ENCODE measurements at regions not wholly inside any gene's neighbourhood (a gene's known extent, or its start where the extent isn't known, plus 50 kb on each side); places are given as distances from the start of the nearest gene placed in this dataset.

DNA sequence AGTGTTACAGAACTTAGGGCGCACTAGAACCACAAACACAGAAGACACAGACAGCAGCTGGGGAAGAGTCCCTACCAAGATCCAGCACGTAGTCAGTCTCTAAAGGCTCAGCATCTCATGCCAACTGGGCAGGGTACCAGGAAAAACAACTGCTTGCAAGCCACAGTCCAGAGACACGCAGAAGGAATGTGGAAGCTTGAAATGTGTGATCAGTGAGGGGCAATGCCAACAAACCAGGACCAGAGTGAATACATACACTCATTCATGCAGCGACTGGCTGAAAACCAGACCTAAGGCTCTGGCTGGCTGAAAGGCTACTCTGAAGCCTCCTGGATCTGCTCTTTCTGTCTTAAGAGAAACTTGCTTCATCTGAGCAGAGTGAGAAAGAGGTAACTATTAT is 1484.8 kb downstream of the EFNB2 start:
- H3K4me3 ChIP-seq (ENCODE audit: low read length), result no peak overlapping the region
- H3K36me3 ChIP-seq (ENCODE audit: low read depth, low read length), result no peaks in the 10 kb centered on the region
- no peaks in the 10 kb centered on the region for H3K4me1 ChIP-seq (ENCODE audit: insufficient read depth, low read length)
- H3K9ac ChIP-seq (ENCODE audit: low read length), result no peak overlapping the region
- ATAC-seq, result no peak
- H4K20me1 ChIP-seq (ENCODE audit: low read length), result no peaks in the 10 kb centered on the region
- no peak overlapping the region for H3K27ac ChIP-seq (ENCODE audit: low read length)
- ChIA-PET CTCF (no interaction called here), POLR2A (ENCODE audit: unreplicated experiment) (no interaction called here)
- BruUV-seq (replicated peaks), result no TSS peak
- TF ChIP-seq, protein P1, sequence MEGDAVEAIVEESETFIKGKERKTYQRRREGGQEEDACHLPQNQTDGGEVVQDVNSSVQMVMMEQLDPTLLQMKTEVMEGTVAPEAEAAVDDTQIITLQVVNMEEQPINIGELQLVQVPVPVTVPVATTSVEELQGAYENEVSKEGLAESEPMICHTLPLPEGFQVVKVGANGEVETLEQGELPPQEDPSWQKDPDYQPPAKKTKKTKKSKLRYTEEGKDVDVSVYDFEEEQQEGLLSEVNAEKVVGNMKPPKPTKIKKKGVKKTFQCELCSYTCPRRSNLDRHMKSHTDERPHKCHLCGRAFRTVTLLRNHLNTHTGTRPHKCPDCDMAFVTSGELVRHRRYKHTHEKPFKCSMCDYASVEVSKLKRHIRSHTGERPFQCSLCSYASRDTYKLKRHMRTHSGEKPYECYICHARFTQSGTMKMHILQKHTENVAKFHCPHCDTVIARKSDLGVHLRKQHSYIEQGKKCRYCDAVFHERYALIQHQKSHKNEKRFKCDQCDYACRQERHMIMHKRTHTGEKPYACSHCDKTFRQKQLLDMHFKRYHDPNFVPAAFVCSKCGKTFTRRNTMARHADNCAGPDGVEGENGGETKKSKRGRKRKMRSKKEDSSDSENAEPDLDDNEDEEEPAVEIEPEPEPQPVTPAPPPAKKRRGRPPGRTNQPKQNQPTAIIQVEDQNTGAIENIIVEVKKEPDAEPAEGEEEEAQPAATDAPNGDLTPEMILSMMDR (conservative IDR thresholded peaks at IDR 0.05; ENCODE audit: low read depth, low read length), result no peak
- no peak for TF ChIP-seq EZH2 (IDR thresholded peaks at IDR 0.05; ENCODE audit: low read length, unreplicated experiment)
- TF ChIP-seq EZH2phosphoT487 (IDR thresholded peaks at IDR 0.05; ENCODE audit: borderline replicate concordance, low read length), result no peak
- intact Hi-C loops (cut with micrococcal nuclease), result no loop called here
- H3F3A ChIP-seq (ENCODE audit: low read length, unreplicated experiment), result no peaks in the 10 kb centered on the region
- no peaks in the 10 kb centered on the region for H3K27me3 ChIP-seq (ENCODE audit: low read length)
- H3K79me2 ChIP-seq (ENCODE audit: low read length), result no peaks in the 10 kb centered on the region
- H3K4me2 ChIP-seq (ENCODE audit: low read length), result no peak overlapping the region
- no peak overlapping the region for H2AFZ ChIP-seq (ENCODE audit: low read length)
- DNase-seq, result no peak
- H3K9me2 ChIP-seq (replicated peaks; ENCODE audit: low read length), result no peaks in the 10 kb centered on the region
- no peaks in the 10 kb centered on the region for H3K9me3 ChIP-seq (ENCODE audit: low read length)

DNA sequence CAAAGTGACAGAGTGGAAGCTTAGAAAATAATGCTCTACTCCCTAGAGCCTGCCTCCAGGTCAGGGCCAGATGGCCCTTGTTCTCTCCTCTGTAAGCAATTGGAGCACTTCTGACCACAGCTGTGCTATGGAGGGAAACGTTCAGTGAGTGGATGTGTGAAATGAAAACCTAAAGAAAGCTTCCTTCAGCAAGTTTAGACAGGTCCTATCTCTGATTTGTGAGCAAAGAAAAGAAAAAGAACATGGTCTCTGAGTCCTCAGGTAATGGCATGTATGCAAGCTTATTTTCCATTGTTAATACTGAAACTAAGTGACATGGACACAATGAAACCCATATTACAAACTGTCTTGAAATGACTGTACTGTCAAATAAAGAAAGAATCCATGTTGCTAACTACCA is 1486.8 kb downstream of the EFNB2 start:
- Histone ChIP-seq H3K4me2 (ENCODE audit: low read length) (no peak overlapping the region), H3K79me2 (ENCODE audit: low read length) (no peaks in the 10 kb centered on the region), H3K4me1 (ENCODE audit: insufficient read depth, low read length) (no peaks in the 10 kb centered on the region), H3K9me2 (replicated peaks; ENCODE audit: low read length) (no peaks in the 10 kb centered on the region), H2AFZ (ENCODE audit: low read length) (no peak overlapping the region), H3K27me3 (ENCODE audit: low read length) (no peaks in the 10 kb centered on the region), H3K36me3 (ENCODE audit: low read depth, low read length) (no peaks in the 10 kb centered on the region), H3F3A (ENCODE audit: low read length, unreplicated experiment) (no peaks in the 10 kb centered on the region), H4K20me1 (ENCODE audit: low read length) (no peaks in the 10 kb centered on the region), H3K9me3 (ENCODE audit: low read length) (no peaks in the 10 kb centered on the region), H3K9ac (ENCODE audit: low read length) (no peak overlapping the region), H3K4me3 (ENCODE audit: low read length) (no peak overlapping the region), H3K27ac (ENCODE audit: low read length) (no peak overlapping the region)
- POLR2A ChIA-PET (ENCODE audit: unreplicated experiment), result no interaction called here
- intact Hi-C loops (cut with micrococcal nuclease), result no loop called here
- CTCF ChIA-PET, result no interaction called here
- DNase-seq, result no peak
- TF ChIP-seq, protein P1 (conservative IDR thresholded peaks at IDR 0.05; ENCODE audit: low read depth, low read length), result no peak
- no peak for TF ChIP-seq EZH2 (IDR thresholded peaks at IDR 0.05; ENCODE audit: low read length, unreplicated experiment)
- no peak for TF ChIP-seq EZH2phosphoT487 (IDR thresholded peaks at IDR 0.05; ENCODE audit: borderline replicate concordance, low read length)
- no TSS peak for BruUV-seq (replicated peaks)
- ATAC-seq, result no peak

DNA sequence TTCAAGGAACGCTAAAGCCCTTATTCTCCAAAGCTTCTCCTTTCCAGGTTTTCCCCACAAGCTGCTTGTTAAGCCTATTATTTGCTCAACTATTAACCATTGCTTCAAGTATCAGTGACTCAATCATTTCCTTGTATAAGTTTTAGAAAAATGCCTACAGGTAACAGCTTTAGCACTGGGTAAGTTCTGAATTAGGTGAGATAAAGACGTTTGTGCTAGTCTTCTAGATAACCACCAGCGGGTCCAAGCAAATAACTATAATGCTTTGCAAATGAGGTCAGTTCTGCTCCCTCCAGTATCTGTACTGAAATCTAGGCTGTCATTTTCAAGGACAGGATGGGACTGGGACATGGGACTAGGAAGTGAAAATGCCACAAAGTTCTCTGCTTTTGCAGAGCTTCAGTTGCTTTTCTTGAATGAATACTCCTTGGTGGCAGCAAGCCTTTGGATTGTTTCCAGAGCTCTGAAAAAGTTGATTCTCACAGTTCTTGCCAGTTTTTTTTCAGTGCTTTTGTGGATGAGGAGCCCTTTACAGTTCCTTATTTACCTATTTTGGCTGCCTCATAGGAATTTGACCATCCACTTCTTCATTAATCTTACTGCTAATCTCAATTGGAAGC is 1487.7 kb downstream of the EFNB2 start:
- Histone ChIP-seq H3K4me2 (ENCODE audit: low read length) (no peak overlapping the region), H3F3A (ENCODE audit: low read length, unreplicated experiment) (no peaks in the 10 kb centered on the region), H3K4me3 (ENCODE audit: low read length) (no peak overlapping the region), H3K36me3 (ENCODE audit: low read depth, low read length) (no peaks in the 10 kb centered on the region), H3K27me3 (ENCODE audit: low read length) (no peaks in the 10 kb centered on the region), H3K9me2 (replicated peaks; ENCODE audit: low read length) (no peaks in the 10 kb centered on the region), H3K9me3 (ENCODE audit: low read length) (no peaks in the 10 kb centered on the region), H4K20me1 (ENCODE audit: low read length) (no peaks in the 10 kb centered on the region), H3K79me2 (ENCODE audit: low read length) (no peaks in the 10 kb centered on the region), H2AFZ (ENCODE audit: low read length) (no peak overlapping the region), H3K9ac (ENCODE audit: low read length) (no peak overlapping the region), H3K4me1 (ENCODE audit: insufficient read depth, low read length) (no peaks in the 10 kb centered on the region), H3K27ac (ENCODE audit: low read length) (no peak overlapping the region)
- no TSS peak for BruUV-seq (replicated peaks)
- ChIA-PET CTCF (no interaction called here), POLR2A (ENCODE audit: unreplicated experiment) (no interaction called here)
- intact Hi-C loops (cut with micrococcal nuclease), result no loop called here
- TF ChIP-seq EZH2 (IDR thresholded peaks at IDR 0.05; ENCODE audit: low read length, unreplicated experiment) (no peak), EZH2phosphoT487 (IDR thresholded peaks at IDR 0.05; ENCODE audit: borderline replicate concordance, low read length) (no peak)
- TF ChIP-seq, protein P1 (conservative IDR thresholded peaks at IDR 0.05; ENCODE audit: low read depth, low read length), result no peak
- ATAC-seq (no peak), DNase-seq (no peak)
